Tibial nerve (tissue), 3 donors: ENCODE measurements at regions not wholly inside any gene's neighbourhood (a gene's known extent, or its start where the extent isn't known, plus 50 kb on each side); places are given as distances from the start of the nearest gene placed in this dataset.

Experiments used
- POLR2A ChIP-seq, 2 donors: fragments of 450-650 bp; IDR thresholded peaks; one replicate each; pipeline ENCODE4 v1.6.1; 2017; ENCODE audit warnings: antibody characterized with exemption in 2 of 2, mild to moderate bottlenecking in 2 of 2, moderate library complexity in 2 of 2
- TF ChIP-seq, protein P1 (sequence below), 5 experiments: fragments of 200-600 bp in 3 of 5; fragments of 450-650 bp in 2 of 5; sonication (generic) in 3 of 5; IDR thresholded peaks; one replicate each; pipeline ENCODE4 v1.5.1; 2016 to 2019; ENCODE audit warnings: antibody characterized with exemption in 5 of 5, mild to moderate bottlenecking in 3 of 5, moderate library complexity in 2 of 5

DNA sequence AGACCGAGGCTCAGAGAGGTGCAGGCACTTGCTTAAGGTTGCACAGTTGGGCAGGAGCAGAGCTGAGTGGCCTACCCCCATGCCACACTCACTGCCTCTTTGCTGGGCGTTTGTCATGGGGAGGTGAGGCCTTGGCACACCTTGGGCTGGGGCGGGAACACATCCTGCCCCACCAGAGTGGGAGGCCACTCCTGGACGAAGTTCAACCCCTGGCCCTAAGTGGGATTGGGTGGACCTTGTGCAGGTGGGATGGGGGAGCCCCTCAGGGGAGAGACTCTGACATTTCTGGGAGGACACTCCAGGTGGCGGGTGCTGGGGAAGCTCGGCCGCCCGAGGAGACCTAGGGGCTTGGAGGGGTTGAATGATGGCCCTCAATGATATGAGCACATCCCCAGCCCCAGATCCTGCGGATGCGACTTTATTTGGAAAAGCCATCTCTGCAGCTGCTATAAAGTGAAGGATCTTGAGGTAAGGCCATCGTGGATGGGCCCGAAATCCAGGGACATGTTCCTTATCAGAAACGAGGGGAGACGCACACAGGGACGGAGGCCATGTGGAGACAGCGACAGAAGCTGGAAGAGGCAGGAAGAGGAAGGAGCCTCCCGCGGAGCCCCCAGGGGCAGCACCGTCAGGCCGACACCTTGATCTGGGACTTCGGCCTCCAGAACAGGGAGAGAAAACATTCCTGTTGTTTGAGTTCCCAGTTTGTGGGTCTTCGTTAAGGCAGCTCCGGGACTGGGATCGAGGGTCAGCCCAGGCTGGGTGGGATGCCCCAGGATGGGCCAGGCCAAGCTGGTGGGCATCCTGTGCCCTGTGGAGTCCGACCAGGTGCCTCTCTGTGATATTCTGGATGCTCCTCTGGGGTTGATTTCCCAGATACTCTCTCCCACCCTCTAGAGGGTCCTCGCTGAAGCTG lies 111.6 kb upstream of the LRPAP1 start:
- TF ChIP-seq, protein P1, sequence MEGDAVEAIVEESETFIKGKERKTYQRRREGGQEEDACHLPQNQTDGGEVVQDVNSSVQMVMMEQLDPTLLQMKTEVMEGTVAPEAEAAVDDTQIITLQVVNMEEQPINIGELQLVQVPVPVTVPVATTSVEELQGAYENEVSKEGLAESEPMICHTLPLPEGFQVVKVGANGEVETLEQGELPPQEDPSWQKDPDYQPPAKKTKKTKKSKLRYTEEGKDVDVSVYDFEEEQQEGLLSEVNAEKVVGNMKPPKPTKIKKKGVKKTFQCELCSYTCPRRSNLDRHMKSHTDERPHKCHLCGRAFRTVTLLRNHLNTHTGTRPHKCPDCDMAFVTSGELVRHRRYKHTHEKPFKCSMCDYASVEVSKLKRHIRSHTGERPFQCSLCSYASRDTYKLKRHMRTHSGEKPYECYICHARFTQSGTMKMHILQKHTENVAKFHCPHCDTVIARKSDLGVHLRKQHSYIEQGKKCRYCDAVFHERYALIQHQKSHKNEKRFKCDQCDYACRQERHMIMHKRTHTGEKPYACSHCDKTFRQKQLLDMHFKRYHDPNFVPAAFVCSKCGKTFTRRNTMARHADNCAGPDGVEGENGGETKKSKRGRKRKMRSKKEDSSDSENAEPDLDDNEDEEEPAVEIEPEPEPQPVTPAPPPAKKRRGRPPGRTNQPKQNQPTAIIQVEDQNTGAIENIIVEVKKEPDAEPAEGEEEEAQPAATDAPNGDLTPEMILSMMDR (IDR thresholded peaks at IDR 0.05) = no peak
- TF ChIP-seq POLR2A (IDR thresholded peaks at IDR 0.05) = no peak
